Endometrium (tissue), 2 donors: ENCODE measurements at regions not wholly inside any gene's neighbourhood (a gene's known extent, or its start where the extent isn't known, plus 50 kb on each side); places are given as distances from the start of the nearest gene placed in this dataset.
A peak's percentile ranks its signal among the peaks of the same experiment; 100 is the strongest.
"Not testable (repeated sequence)": the region's sequence is repeated elsewhere in the genome, so short reads cannot be mapped to it uniquely, and the experiment has no call there.

ENCODE experiments used
- FAIRE-seq: peaks from 2 replicates; lab custom pipeline; 2012; peaks lifted over from hg19 to GRCh38; lab: Jason Lieb, UNC
- donor health status: control.
- donor health status: control.

- not testable (repeated sequence) for FAIRE-seq
These were observed 1112.9 kb upstream of the TENM3 start for GRCh38 chr4:181130317-181130716.

DNA sequence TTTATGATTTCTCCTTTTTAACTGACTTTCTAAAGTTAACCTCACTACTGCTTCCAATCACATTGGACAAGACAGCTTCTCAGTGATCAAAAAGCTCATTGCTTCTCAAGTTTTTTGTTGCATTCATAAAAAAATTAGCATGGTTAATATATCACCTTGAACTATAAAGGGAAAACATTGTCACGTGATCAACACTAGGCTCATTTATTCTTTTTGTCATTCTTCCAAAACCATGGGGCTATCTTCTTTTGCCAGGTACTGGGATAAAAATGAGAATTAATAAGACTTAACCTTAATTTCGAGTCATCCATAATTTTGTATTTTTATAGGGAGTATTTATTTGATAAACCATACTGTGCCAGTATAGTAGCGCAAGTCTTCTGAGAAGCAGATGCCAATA lies 1105.9 kb upstream of the TENM3 start:
- FAIRE-seq, result no peak

- FAIRE-seq, result no peak
These were observed 1105.1 kb upstream of the TENM3 start for GRCh38 chr4:181138116-181138515.

- FAIRE-seq, result no peak
These were observed 1103.1 kb upstream of the TENM3 start for GRCh38 chr4:181140037-181140603.

- peak; percentile 45 for FAIRE-seq
These were observed 1099.8 kb upstream of the TENM3 start for GRCh38 chr4:181143250-181143854.

DNA sequence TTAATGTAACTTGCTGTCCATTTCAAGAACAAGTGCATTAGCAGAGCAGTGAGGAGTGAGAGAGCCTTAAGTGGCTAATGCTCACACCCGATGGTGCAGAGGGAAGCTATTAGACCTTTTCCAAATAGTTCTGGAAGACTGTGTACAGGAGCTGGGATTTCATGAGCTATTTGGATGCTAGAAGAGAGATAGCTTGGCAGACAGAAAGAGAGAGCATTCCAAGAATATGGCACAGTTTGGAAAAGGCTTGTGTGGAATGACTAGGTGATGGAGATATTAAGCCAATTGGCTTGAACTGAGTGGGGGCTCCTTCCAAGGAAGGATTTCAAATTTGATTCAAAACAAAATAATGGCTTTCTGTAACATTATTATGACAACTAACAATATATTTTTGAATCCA lies 1097.2 kb upstream of the TENM3 start:
- FAIRE-seq, result no peak

DNA sequence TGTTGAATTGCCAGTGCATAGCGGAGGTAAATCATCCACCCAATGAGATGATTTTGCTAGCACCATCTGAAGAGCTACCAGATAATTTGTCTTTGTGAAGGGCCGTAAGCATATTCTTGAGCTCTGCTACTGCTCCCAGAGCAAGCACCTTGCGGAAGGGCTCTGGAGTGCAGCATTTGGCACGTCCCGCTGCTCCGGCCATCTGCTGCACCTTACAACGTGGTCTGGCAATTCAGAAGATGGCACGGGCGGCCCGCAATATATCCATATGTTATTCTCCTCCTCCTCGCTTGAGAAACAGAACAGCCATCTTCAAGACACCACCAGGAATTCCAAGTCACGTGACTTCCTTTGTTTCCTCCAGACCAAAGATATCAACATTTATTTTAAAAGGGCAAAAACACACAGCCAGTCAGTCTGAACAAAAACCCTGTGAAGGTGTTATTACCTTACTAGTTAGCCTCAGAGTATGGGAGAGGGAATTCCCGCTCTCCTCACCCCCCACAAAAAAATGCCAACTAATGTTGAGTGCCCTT lies 1095.7 kb upstream of the TENM3 start:
- FAIRE-seq, result no peak

DNA sequence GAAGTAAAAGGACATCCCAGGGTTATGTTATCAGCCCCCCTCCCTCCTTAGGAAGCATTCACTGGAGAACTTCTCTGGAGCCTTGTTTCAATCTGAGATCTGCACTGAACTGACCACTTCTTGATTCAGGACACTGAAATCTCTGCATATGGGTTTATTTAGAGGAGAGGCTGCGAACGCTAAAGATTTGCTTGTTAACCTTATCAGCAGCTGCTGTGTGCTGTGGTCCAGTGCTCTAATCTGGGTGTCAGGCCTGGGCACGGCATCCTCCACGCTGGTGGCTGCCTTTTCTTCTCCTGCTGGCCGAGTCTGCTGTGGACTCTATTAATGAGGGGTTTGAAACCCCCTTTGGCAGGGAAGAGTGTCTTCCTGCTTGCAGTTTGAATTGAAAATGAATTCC lies 1094.7 kb upstream of the TENM3 start:
- FAIRE-seq, result no peak

DNA sequence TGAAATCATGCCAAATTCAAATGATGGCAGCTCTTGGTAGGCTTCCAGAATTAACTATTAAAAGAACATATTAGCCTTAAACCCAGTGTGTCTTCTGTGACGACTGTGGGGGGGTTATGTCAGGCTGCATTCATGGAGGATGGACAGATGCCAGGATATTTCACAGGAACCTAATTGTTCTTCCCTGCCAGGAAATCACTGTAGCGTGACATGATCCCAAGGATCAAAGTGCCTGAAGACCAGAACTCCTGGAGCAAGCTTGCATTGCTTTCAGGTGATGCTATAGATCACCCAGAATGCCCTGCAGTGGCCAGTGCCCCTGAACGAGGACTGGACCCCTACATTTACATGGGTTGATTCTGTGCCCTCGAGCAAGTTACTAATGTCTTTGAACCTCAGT lies 1093.0 kb upstream of the TENM3 start:
- no peak for FAIRE-seq

DNA sequence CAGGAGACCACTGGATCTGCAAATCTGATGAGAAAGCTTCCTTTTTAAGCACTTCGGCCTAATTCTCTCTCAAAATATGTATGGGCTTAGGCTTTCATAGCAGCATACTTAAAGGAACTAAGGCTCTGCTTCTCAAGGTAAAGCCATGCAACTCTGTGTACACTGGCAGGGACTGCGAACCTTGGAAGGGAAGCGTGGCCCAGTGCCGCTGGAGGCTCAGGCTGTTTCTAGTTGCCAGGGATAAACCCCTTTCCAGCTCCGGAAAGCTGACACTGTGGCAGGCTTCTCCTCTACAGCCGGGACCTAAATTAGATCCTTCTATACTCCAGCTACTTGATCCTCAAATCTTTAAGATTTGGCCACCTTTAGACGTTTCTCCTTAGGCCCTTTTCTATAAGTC lies 1091.3 kb upstream of the TENM3 start:
- no peak for FAIRE-seq

DNA sequence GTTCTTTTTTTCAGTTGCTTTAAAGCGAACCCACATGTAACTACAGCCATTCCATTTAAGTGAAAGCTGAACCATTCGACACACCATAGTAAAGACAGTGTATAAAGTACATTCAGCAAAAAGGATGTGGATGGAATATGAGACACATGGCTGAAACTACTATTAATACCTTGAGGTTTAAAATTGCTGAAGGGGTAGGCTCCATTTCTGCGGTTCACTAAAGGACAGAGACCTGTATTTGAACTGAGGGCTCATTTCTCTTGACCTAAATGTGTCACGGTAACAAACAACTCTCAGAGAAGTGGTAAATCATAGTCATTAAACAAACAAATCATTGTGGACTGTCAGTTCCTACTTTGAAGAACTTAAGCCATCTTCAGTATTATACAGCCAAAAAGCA lies 1085.6 kb upstream of the TENM3 start:
- FAIRE-seq, result no peak

- no peak for FAIRE-seq
These were observed 1084.2 kb upstream of the TENM3 start for GRCh38 chr4:181158971-181159370.

- no peak for FAIRE-seq
These were observed 1081.5 kb upstream of the TENM3 start for GRCh38 chr4:181161669-181162068.

GRCh38 chr4:181162266-181162665 lies 1080.9 kb upstream of the TENM3 start:
- FAIRE-seq, result no peak

DNA sequence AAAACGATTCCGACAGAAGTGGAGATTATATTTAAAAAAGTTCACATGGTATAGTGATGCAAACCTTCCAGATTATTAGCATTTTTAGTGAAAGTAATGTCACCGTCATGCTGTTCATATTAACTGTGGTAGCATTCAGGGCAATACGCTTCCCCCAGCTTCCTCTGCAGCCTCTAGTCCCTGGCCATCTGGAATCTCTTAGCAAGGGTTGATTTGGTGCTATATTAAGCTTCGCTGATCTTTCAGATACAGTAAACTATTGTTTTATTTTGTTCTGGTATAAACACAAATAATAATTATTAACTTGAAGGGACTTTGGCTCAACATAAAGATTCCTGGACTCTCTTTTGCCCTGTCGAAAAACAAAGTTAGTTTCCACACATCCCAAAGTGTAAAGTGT lies 1080.5 kb upstream of the TENM3 start:
- peak; percentile 87 for FAIRE-seq

DNA sequence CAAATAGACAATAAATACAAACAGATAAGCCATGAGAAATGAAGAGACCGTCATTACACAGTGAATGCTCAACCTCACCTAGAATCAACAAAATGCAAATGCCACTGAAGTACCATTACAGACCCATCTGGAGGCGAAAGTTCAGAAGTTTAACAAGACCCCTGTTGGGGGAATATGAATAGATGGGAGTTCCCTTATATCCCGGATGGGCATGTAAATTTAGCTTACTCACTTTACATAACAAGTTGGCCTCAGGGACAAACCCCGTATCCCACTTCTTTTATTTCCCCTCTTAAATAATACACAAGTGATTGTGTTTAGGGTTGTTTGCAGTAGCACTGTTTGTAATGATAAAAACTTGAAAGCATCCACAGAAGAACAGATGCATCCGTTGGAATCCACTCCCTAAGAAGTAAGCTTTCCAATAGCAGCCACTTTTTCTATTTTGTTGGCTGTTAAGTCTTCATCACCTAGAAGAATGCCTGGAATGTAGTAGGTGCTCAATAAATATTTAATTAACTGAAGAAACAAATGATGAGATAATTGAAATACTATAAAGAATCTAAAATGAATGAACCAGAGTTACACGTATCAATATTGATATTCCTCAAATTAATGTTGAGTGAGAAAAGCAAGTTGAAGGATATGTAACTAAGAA lies 1076.3 kb upstream of the TENM3 start:
- FAIRE-seq, result no peak

DNA sequence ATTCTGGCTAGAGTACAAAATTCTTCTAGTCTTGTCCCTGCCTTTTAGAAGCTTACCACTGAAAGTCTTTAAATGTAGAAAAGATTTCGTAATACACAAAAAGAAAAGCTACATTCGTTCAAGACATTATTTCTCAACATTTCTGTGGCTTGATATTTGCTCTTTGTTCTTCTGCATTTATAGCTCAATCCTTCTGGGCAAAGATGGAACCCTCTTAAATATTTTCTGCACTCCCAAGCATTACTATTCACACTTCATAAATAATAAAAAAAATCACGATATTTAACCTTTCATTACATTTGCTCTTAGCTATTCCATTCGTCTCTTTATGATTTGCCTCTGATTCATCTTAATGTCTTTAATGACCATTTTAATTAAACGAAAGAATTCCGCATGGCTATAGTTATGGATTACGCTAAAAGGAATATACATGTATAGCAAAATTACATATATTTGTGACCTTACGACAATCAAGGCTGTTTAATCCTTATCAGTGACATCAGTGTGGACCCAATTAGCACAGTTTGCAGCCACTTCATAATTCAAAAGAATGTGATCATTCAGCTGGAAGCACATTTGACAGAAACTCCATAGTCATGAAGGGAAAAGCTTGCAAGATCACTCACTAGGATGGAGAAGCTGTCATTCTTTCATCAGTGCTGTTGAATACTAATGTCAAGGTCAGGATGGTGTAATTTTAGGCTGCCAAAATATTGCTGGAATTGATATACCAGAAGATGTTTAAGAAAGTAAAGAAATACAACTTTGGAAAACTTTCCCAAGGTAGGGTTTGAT lies 1075.0 kb upstream of the TENM3 start:
- FAIRE-seq, result no peak

GRCh38 chr4:181173046-181173445 lies 1070.2 kb upstream of the TENM3 start:
- no peak for FAIRE-seq

DNA sequence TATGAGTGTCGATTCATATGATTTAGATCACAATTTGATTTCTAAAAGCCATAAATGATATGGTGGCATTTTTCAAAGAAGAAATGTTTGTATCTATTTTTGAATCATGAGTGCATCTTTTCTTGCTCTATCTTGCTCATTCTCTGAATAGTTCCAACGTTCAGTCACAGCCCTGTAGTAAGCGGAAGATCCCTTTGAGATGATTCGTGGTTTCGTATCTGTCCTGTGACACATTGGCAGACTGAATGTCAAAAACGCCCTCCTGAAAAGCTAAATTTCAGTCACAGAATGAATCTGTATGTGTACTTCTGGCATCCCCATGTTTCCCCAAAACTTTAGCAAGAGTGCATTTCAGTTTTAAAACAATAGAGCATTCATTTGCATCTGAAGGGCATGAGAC lies 1066.9 kb upstream of the TENM3 start:
- FAIRE-seq, result no peak

DNA sequence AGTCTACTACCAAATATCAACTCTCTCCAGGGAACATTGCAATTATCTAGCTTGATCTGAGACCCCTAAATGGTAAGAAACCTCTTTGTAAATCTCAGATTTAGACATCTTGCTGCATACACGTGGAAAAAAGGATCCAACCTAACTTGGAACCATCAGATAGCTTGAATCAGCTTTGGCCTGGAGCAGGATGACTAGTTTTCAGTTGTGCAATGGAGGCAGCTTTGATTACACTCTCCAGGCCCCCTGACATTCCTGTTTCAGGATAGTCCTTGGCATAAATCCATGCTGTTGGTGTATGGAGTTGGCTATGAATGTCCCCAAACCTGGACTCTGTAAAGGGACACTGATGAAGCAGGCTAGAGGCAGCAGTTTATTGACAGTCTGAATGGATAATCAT lies 1061.9 kb upstream of the TENM3 start:
- no peak for FAIRE-seq

DNA sequence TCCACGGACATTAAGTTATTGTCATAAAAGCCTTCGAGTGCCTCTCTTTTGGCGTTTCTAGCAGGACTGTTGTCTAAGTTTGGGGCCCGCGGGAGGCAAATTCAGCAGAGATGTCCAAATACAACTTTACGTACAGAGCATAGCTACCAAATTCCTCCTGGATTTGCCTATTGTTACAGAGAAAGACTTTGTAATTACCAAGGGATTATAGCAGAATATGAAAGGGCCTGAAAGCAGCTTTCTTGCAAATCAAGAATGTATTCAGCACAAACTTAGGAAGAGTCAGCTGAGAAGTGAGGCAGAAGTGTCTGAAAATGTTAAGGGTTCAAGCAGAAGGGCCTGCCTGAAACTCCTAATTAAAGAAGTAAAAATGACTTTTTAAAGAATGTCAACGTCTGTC lies 1053.5 kb upstream of the TENM3 start:
- FAIRE-seq, result no peak

DNA sequence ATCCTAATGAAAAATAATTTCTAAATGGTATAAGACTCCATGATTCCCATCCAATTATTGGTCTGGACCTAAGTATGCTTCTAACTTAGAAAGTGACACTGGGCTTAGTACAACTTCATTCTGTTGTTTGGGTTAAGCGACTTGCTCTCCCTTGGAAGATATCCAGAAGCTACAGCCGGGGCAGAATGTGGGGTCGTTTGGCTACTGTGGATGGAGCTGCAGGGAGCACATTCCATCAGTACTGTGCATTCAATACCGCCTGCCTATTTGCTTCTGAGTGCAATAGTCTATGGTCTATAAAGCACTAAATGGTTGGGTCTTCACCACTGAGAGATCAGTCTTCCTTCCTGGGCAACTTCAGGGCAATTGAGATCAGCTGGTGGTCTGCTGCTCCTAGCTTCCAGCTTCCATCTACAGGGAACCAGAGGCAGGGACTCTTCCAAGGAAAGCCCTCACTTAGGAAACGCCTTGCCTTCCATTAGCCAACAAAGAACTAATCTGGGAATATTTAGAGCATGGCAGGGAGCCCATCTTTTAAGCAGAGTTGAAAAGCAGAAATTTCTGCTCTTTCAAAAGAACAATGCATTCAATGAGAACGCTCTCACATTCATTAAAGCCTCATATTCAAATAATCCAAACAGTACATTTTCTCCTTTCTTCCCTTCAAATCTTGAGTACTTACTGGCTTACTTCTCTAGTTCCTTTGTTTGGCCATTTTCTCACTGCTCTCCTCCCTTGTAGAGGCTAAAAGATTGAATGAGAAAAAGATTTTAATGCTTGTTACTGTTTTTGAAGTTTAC lies 1049.9 kb upstream of the TENM3 start:
- FAIRE-seq, result no peak
